HG02678 (cell line): ENCODE measurements at regions not wholly inside any gene's neighbourhood (a gene's known extent, or its start where the extent isn't known, plus 50 kb on each side); places are given as distances from the start of the nearest gene placed in this dataset.
"Not testable (repeated sequence)": the region's sequence is repeated elsewhere in the genome, so short reads cannot be mapped to it uniquely, and the experiment has no call there.

Experiments
- ATAC-seq: cut with Tn5 transposase; IDR thresholded peaks from one replicate; pipeline ENCODE4 v1.9.1; 2021; ENCODE audit warnings: mild to moderate bottlenecking, moderate library complexity; ENCODE audit not compliant: unreplicated experiment

- ATAC-seq = not testable (repeated sequence)
Observed at GRCh38 chr9:33734941-33735835, 60.2 kb upstream of the PRSS3 start.

DNA sequence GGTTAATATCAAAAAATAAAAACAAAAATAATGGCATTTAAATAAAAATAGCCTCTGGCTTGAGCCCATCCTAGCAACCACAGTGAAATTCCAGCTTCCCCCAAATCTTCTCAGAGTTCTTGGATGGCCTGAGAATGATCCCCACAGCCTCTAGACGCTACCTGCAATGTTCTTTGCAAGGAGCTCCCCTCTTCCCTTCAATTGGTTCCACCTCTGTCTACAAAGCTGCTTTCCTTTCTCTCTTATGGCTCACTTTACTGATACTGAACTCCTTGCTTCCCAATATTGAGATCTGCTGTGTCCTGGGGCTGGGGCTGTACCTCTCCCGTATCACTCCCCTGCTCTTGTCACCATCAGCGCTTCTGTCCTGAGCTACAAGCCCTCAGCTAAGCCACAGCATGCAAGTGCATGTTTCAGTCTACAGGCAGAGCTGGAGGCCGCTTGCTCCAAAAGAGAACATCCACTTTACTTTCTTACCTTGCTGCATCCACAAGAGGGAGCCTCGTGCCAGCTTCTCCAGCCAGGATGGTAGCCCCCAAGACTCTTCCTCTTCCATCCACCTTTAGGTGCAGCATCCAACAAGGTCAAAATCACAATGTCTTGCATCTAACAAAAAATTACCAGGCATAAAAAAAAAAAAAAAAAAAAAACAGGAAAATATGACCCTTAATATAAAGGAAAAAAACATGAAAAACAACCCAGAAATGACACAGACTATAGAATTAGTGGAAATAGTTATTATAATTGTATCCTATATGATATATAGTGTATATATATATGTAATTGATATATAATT lies 57.4 kb upstream of the PRSS3 start:
- ATAC-seq = no peak

DNA sequence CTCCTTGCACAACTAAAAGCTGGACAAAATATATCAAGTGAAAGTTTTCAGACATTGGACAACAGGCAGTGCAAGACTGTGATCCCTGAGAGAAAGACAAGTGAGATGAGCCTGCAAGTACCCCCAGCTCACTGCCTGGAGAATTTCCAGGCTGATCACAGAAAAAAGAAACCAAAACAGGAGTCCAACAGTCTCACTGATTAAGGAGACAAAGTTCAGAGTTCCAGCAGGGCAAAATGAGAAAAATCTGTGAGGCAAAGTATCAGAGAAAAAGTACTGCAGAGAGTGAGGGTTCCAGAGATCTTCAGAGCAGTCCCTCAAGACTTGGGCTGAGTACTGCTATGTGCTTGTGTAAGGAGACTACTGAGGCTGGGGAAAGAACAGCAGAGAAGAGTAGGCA lies 56.0 kb upstream of the PRSS3 start:
- no peak for ATAC-seq

DNA sequence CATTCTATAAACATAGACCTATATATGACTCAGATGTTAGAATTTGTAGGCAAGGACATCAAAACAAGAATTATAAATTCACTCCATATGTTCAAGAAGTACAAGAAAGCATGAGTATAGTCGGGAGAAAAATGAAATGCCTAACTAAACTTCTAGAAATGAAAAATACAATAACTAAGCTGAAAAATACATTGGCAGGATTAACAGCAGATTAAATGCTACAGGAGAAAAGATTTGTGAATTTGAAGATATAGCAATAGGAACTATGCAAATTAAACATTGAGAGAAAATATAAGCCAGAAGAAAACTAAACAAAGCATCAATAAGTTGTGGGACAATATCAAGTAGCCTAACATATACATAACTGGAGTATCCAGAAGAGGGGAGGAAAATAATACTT lies 55.3 kb upstream of the PRSS3 start:
- no peak for ATAC-seq

DNA sequence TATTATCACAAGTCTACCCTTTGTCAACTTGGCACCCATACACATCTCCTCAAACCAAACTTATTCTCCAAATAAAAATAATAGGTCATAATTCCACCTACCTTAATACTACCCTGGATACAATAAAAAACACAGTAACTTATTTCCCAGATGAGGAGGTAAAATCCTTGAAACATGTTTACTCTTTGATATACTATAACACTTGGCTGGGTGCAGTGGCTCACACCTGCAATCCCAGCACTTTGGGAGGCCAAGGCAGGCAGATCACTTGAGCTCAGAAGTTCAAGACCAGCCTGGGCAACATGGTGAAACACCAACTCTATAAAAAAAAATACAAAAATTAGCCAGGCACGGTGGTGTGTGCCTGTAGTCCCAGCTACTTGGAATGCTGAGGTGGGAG lies 54.4 kb upstream of the PRSS3 start:
- not testable (repeated sequence) for ATAC-seq

GRCh38 chr9:33742051-33742450 lies 53.3 kb upstream of the PRSS3 start:
- no peak for ATAC-seq

DNA sequence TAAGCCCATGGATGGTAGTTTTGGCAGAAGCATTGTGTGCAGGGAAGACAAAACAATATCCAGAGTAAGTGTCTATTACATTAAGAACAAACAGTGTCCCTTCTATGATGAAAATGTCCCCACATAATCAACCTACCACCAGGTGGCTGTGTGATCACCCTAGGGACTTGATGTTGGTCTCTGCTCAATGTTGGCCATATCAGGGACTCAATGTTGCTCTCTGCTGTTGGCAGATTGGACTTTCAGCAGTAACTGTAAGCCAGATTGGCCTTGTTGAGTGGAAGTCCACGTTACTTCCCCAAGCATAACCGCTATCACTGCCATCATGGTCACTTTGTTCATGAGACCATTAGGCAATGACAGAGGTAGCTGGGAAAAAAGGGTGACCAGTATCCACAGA lies 52.8 kb upstream of the PRSS3 start:
- ATAC-seq = no peak
